ENCODE measurements at regions not wholly inside any gene's neighbourhood (a gene's known extent, or its start where the extent isn't known, plus 50 kb on each side); places are given as distances from the start of the nearest gene placed in this dataset.

DNA sequence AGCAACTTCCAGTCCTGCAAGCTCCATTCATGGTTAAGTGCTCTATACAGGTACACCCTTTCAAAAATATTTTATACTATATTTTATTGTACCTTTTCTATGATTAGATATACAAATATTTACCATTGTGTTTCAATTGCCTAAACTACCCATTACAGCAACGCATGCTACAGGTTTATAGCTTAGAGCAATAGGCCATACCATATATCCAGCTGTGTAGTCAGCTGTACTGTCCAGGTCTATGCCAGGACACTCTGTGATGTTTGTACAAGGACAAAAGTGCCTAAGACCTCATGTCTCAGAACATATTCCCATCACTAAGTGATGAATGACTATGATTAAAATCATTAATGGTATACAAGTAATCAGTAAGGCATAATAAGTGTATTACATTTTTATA is 368.7 kb downstream of the CMPK2 start:
- Histone ChIP-seq H3K9ac (ENCODE audit: extremely low read depth, insufficient read length, low read length) (no peak overlapping the region), H3K4me2 (ENCODE audit: insufficient read depth, insufficient read length, low read length) (no peak overlapping the region), H3K79me1 (ENCODE audit: insufficient read depth, low read depth, low read length, poor library complexity, severe bottlenecking) (no peaks in the 10 kb centered on the region), H3K14ac (ENCODE audit: insufficient read depth, low read length) (no peak overlapping the region), H4K8ac (replicated peaks; ENCODE audit: insufficient read length, low read depth, low read length) (no peak overlapping the region), H2AFZ (ENCODE audit: low read length) (no peak overlapping the region), H3K27me3 (ENCODE audit: insufficient read depth, low read length) (no peaks in the 10 kb centered on the region), H3K4ac (ENCODE audit: low read depth, low read length) (no peak overlapping the region), H2BK15ac (ENCODE audit: low read depth, low read length) (no peak overlapping the region), H3K18ac (ENCODE audit: insufficient read length, low read depth, low read length) (no peak overlapping the region), H2BK12ac (ENCODE audit: insufficient read length, low read depth, low read length) (no peak overlapping the region), H2AK5ac (ENCODE audit: insufficient read length, low read length) (no peak overlapping the region), H2BK120ac (ENCODE audit: low read depth, low read length, poor library complexity, severe bottlenecking) (no peak overlapping the region), H4K5ac (ENCODE audit: insufficient read length, low read depth, low read length) (no peak overlapping the region), H3K79me2 (ENCODE audit: insufficient read depth, low read length) (0 out of 2 replicates have a peak, but pooled peaks cover 1% of the 10 kb centered on the region), H3K27ac (ENCODE audit: insufficient read length, low read depth, low read length) (no peak overlapping the region), H3K9me3 (ENCODE audit: control insufficient read depth, low read depth, low read length) (no peaks in the 10 kb centered on the region), H2BK20ac (ENCODE audit: low read depth, low read length, poor library complexity, severe bottlenecking) (no peak overlapping the region), H4K20me1 (ENCODE audit: control insufficient read depth, insufficient read depth, insufficient read length) (no peaks in the 10 kb centered on the region), H3K23ac (ENCODE audit: insufficient read length, low read depth, low read length) (no peak overlapping the region), H3K23me2 (ENCODE audit: insufficient read length, low read depth, low read length, poor library complexity, severe bottlenecking) (no peaks in the 10 kb centered on the region), H3T11ph (ENCODE audit: low read length) (no peak overlapping the region), H3K56ac (ENCODE audit: insufficient read length, low read depth, low read length) (no peak overlapping the region), H4K91ac (ENCODE audit: insufficient read length, low read depth, low read length) (no peak overlapping the region), H3K4me1 (ENCODE audit: insufficient read depth, low read length) (no peaks in the 10 kb centered on the region), H2BK5ac (ENCODE audit: insufficient read length, low read length) (no peak overlapping the region)
- H3K27ac Mint-ChIP-seq, result no peak overlapping the region
- no peak for DNase-seq
- no peaks in the 10 kb centered on the region for H3K27me3 Mint-ChIP-seq (ENCODE audit: low read depth)
- TF ChIP-seq, protein P1, sequence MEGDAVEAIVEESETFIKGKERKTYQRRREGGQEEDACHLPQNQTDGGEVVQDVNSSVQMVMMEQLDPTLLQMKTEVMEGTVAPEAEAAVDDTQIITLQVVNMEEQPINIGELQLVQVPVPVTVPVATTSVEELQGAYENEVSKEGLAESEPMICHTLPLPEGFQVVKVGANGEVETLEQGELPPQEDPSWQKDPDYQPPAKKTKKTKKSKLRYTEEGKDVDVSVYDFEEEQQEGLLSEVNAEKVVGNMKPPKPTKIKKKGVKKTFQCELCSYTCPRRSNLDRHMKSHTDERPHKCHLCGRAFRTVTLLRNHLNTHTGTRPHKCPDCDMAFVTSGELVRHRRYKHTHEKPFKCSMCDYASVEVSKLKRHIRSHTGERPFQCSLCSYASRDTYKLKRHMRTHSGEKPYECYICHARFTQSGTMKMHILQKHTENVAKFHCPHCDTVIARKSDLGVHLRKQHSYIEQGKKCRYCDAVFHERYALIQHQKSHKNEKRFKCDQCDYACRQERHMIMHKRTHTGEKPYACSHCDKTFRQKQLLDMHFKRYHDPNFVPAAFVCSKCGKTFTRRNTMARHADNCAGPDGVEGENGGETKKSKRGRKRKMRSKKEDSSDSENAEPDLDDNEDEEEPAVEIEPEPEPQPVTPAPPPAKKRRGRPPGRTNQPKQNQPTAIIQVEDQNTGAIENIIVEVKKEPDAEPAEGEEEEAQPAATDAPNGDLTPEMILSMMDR (conservative IDR thresholded peaks at IDR 0.05), result no peak
- H3K4me1 Mint-ChIP-seq, result no peaks in the 10 kb centered on the region
- no peaks in the 10 kb centered on the region for H3K36me3 Mint-ChIP-seq (ENCODE audit: insufficient read depth in 1 of 3, low read depth in 3 of 3)
- H3K9me3 Mint-ChIP-seq, result no peaks in the 10 kb centered on the region
- H3K4me3 Mint-ChIP-seq, result no peak overlapping the region
- no CpG with 5 or more reads among the region's 1 CpG for WGBS (ENCODE audit: extremely low coverage, insufficient read length, low lambda C conversion rate)

Measured in H9 (cell line).